ENCODE measurements at regions not wholly inside any gene's neighbourhood (a gene's known extent, or its start where the extent isn't known, plus 50 kb on each side); places are given as distances from the start of the nearest gene placed in this dataset.

- no peak for TF ChIP-seq CTCF (IDR thresholded peaks at IDR 0.05)
- TF ChIP-seq POLR2A (IDR thresholded peaks at IDR 0.05), result no peak
Measured at GRCh38 chr3:23100106-23100505, 103.0 kb upstream of the UBE2E2 start.
